IMR-90 (cell line): ENCODE measurements at regions not wholly inside any gene's neighbourhood (a gene's known extent, or its start where the extent isn't known, plus 50 kb on each side); places are given as distances from the start of the nearest gene placed in this dataset.

Experiments used
- ATAC-seq: fragments of 200-7000 bp; cut with Tn5 transposase; 2 replicates; pipeline ENCODE4 v1.9.1; 2020; ENCODE audit warnings: low read depth, mild to moderate bottlenecking, moderate library complexity
- BruUV-seq: library from RNA; stranded (reverse); fragments of 400-500 nt; replicated peaks from 2 replicates; lab custom pipeline; 2021; lab: Mats Ljungman, UMichigan
- CTCF ChIA-PET: fragments of 300-600 bp; formaldehyde crosslinking; extraction: SDS; loops from one replicate; lab custom pipeline; 2021; ENCODE audit warnings: antibody characterized with exemption; lab: Yijun Ruan, JAX
- POLR2A ChIA-PET: fragments of 300-600 bp; sonication (Branson Sonifier 250); formaldehyde crosslinking; loops from one replicate; lab custom pipeline; 2022; ENCODE audit warnings: antibody characterized with exemption; ENCODE audit not compliant: unreplicated experiment; lab: Charles Lee
- DNase-seq: peaks from one replicate; pipeline ENCODE4 v3.0.0; 2013
- H2AFZ ChIP-seq: replicated peaks from 2 replicates; pipeline ENCODE3; 2013; ENCODE audit warnings: low read length, mild to moderate bottlenecking; ENCODE audit not compliant: poor library complexity
- H2AK5ac ChIP-seq: 2 replicates; pipeline ENCODE4 v1.6.1; 2013; ENCODE audit warnings: low read depth, low read length, inconsistent platforms
- H2AK9ac ChIP-seq: replicated peaks from 2 replicates; pipeline ENCODE3; 2013; ENCODE audit warnings: mild to moderate bottlenecking, low read depth, low read length, moderate library complexity; ENCODE audit not compliant: poor library complexity
- H2BK120ac ChIP-seq: 2 replicates; pipeline ENCODE4 v1.6.1; 2013; ENCODE audit warnings: low read depth, low read length, inconsistent platforms
- H2BK15ac ChIP-seq: 3 replicates; pipeline ENCODE4 v1.6.1; 2013; ENCODE audit warnings: low read depth, low read length, inconsistent platforms
- H2BK20ac ChIP-seq: 2 replicates; pipeline ENCODE4 v1.6.1; 2013; ENCODE audit warnings: low read depth, mild to moderate bottlenecking, inconsistent platforms, low read length, moderate library complexity
- H2BK5ac ChIP-seq: 2 replicates; pipeline ENCODE4 v1.6.1; 2013; ENCODE audit warnings: mild to moderate bottlenecking, low read depth, low read length, inconsistent platforms; ENCODE audit not compliant: poor library complexity, severe bottlenecking
- H3K14ac ChIP-seq: replicated peaks from 2 replicates; pipeline ENCODE4 v1.6.1; 2013; ENCODE audit warnings: low read depth, low read length, inconsistent platforms
- H3K18ac ChIP-seq: 2 replicates; pipeline ENCODE4 v1.6.1; 2013; ENCODE audit warnings: low read depth, low read length, control low read depth
- H3K23ac ChIP-seq: 2 replicates; pipeline ENCODE4 v1.6.1; 2013; ENCODE audit warnings: low read depth, low read length, inconsistent platforms
- H3K27ac ChIP-seq: 2 replicates; pipeline ENCODE4 v1.5.1; 2013; ENCODE audit warnings: mild to moderate bottlenecking, control low read depth, low read length; ENCODE audit not compliant: insufficient read depth
- H3K27me3 ChIP-seq: 2 replicates; pipeline ENCODE4 v1.6.1; 2013; ENCODE audit warnings: low read length; ENCODE audit not compliant: control insufficient read depth, insufficient read depth
- H3K36me3 ChIP-seq: 2 replicates; pipeline ENCODE4 v1.6.1; 2013; ENCODE audit warnings: low read length, mixed read lengths; ENCODE audit not compliant: control insufficient read depth, insufficient read depth
- H3K4ac ChIP-seq: 2 replicates; pipeline ENCODE4 v1.6.1; 2013; ENCODE audit warnings: low read depth, low read length, inconsistent platforms
- H3K4me1 ChIP-seq: 2 replicates; pipeline ENCODE4 v1.6.1; 2013; ENCODE audit warnings: low read length, mixed read lengths; ENCODE audit not compliant: control insufficient read depth, insufficient read depth
- H3K4me2 ChIP-seq: 2 replicates; pipeline ENCODE4 v1.6.1; 2013; ENCODE audit warnings: low read depth, mild to moderate bottlenecking, control low read depth, low read length, moderate library complexity
- H3K4me3 ChIP-seq: 2 replicates; pipeline ENCODE4 v1.5.1; 2013; ENCODE audit warnings: low read depth, mild to moderate bottlenecking, control low read depth, low read length, moderate library complexity; ENCODE audit not compliant: insufficient read depth
- H3K56ac ChIP-seq: 2 replicates; pipeline ENCODE4 v1.6.1; 2013; ENCODE audit warnings: low read length, inconsistent platforms; ENCODE audit not compliant: insufficient read depth; ENCODE audit errors: extremely low read depth
- H3K79me1 ChIP-seq, 2 experiments: 2 replicates each; pipeline ENCODE4 v1.6.1; 2013; ENCODE audit warnings: low read length in 2 of 2, inconsistent platforms in 1 of 2, low read depth in 1 of 2
- H3K9ac ChIP-seq: 2 replicates; pipeline ENCODE4 v1.6.1; 2013; ENCODE audit warnings: low read depth, low read length, control low read depth
- H3K9me1 ChIP-seq: 2 replicates; pipeline ENCODE4 v1.6.1; 2013; ENCODE audit warnings: low read length, inconsistent platforms; ENCODE audit not compliant: insufficient read depth
- H3K9me3 ChIP-seq: 2 replicates; pipeline ENCODE4 v1.6.1; 2013; ENCODE audit warnings: low read length; ENCODE audit not compliant: control insufficient read depth, insufficient read depth
- H4K20me1 ChIP-seq: 2 replicates; pipeline ENCODE4 v1.6.1; 2013; ENCODE audit warnings: low read length, inconsistent platforms; ENCODE audit not compliant: insufficient read depth
- H4K5ac ChIP-seq: 2 replicates; pipeline ENCODE4 v1.6.1; 2013; ENCODE audit warnings: mild to moderate bottlenecking, low read depth, low read length, control low read depth
- H4K8ac ChIP-seq, 2 experiments: 2 replicates each; pipeline ENCODE4 v1.6.1; 2013; ENCODE audit warnings: low read depth in 2 of 2, low read length in 2 of 2, control low read depth in 1 of 2, inconsistent platforms in 1 of 2
- H4K91ac ChIP-seq: 2 replicates; pipeline ENCODE4 v1.6.1; 2013; ENCODE audit warnings: low read depth, low read length, inconsistent platforms; ENCODE audit not compliant: insufficient read depth
- BHLHE40 ChIP-seq: fragments of 150-350 bp; IDR thresholded peaks from 2 replicates; pipeline ENCODE4 v1.6.1; 2016; ENCODE audit warnings: mild to moderate bottlenecking, low read depth, low read length
- FOS ChIP-seq: fragments of 150-350 bp; IDR thresholded peaks from 2 replicates; pipeline ENCODE4 v1.6.1; 2016; ENCODE audit warnings: low read depth, low read length
- MAZ ChIP-seq: IDR thresholded peaks from 2 replicates; pipeline ENCODE4 v1.6.1; 2012; ENCODE audit warnings: low read depth, mild to moderate bottlenecking, low read length, improper control_type of control experiment, moderate library complexity, borderline replicate concordance
- WGBS, 2 experiments: methylation state at CpG; one replicate each; pipeline versions ENCODE4 v1.1.5 to v1.1.7; 2013; ENCODE audit warnings: missing lambda C conversion rate in 2 of 2; ENCODE audit not compliant: insufficient read length in 1 of 2; ENCODE audit errors: extremely low coverage in 2 of 2; 5-methylcytosine and 5-hydroxymethylcytosine counted together
- dilution Hi-C: fragments of 300-500 bp; cut with HindIII; formaldehyde crosslinking; loops from one replicate; pipeline ENCODE4 v1.14.3; 2018; ENCODE audit warnings: low sequenced_read_pairs; ENCODE audit not compliant: unreplicated experiment
- in situ Hi-C: fragments of 300-500 bp; cut with MboI; formaldehyde crosslinking; loops from 3 replicates; pipeline ENCODE4 v1.14.3; 2019; ENCODE audit warnings: low sequenced_read_pairs, inconsistent platforms, mixed read lengths
- intact Hi-C: fragments of 100-400 bp; cut with micrococcal nuclease; formaldehyde crosslinking; loops from 2 replicates; pipeline ENCODE4 v1.10.0; 2022

DNA sequence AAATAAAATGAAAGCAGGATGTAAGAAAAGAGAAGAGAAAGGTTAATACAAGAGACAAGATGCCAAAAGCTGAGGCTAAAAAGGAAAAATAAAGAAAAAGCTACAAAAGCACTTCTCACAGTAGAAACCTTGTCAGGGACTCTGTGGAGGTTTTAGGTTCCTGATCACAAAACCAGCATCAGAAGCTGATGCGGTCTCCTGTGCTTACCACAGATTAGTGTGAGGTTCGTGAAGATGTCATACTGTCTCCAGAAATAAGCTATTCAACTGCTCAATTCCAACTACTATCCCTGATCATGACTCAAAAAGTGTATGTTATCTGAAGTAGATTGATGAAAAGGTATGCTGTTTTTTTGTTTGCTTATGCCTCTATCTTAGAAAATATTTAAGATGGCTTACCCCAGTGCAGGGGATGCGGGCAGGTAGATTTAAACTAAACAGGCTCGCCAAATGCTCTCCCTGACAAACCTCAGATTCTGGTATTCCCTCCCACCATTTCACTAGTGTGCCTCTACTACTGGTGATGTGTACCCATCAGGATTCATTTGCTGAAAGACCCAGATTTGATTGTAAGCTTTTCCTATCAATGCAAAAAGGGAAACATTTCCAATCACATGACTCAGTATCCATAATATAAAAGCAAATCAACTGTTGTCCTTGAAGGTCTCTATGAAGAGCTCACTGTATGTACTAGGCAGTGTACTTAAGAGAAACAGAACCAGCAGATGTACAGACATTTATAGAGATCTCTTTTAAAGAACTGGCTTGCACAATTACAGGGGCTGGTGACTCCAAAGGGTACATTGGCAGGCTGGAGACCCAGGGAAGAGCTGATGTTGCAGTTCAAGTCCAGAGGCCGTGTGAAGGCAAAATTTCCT, 169.5 kb upstream of the FOXN3 start:
- no peak overlapping the region for H2BK20ac ChIP-seq
- H4K20me1 ChIP-seq: peaks cover 2% of the 10 kb centered on the region
- no peak overlapping the region for H3K18ac ChIP-seq
- DNase-seq: no peak
- H3K4me2 ChIP-seq: no peak overlapping the region
- no peak overlapping the region for H4K5ac ChIP-seq
- H3K9me1 ChIP-seq: no peaks in the 10 kb centered on the region
- WGBS, 2 experiments: no CpG with 5 or more reads among the region's 5 CpGs
- H2BK5ac ChIP-seq: no peak overlapping the region
- no peak overlapping the region for H2AK5ac ChIP-seq
- H3K27ac ChIP-seq: no peak overlapping the region
- H3K9ac ChIP-seq: no peak overlapping the region
- TF ChIP-seq FOS (no peak), BHLHE40 (no peak), MAZ (no peak)
- H3K4ac ChIP-seq: no peak overlapping the region
- H3K4me1 ChIP-seq: no peaks in the 10 kb centered on the region
- H3K56ac ChIP-seq: no peak overlapping the region
- H2AK9ac ChIP-seq: no peak overlapping the region
- H4K91ac ChIP-seq: no peak overlapping the region
- no peak for ATAC-seq
- no peak overlapping the region for H2AFZ ChIP-seq
- no peak overlapping the region for H3K4me3 ChIP-seq
- H2BK120ac ChIP-seq: no peak overlapping the region
- CTCF ChIA-PET: interaction anchor here (0.6 kb wide), 1 partner anchor 20 kb away, joined by 3 read pairs; no protein-coding TSS in a partner anchor
- in situ Hi-C loops (no loop called here), intact Hi-C loops (no loop called here), dilution Hi-C loops (no loop called here)
- H3K9me3 ChIP-seq: no peaks in the 10 kb centered on the region
- no peak overlapping the region for H3K14ac ChIP-seq
- no TSS peak for BruUV-seq
- POLR2A ChIA-PET: interaction anchor here (0.6 kb wide), 1 partner anchor 143 kb away, joined by 6 read pairs; no protein-coding TSS in a partner anchor
- no peak overlapping the region for H3K23ac ChIP-seq
- H3K36me3 ChIP-seq: peaks cover 3% of the 10 kb centered on the region
- peaks cover 40 to 49% of the 10 kb centered on the region in 2 experiments for H3K79me1 ChIP-seq
- no peaks in the 10 kb centered on the region for H3K27me3 ChIP-seq
- no peak overlapping the region for H2BK15ac ChIP-seq
- no peak overlapping the region for H4K8ac ChIP-seq
